H1 (cell line): ENCODE measurements at regions not wholly inside any gene's neighbourhood (a gene's known extent, or its start where the extent isn't known, plus 50 kb on each side); places are given as distances from the start of the nearest gene placed in this dataset.

ENCODE experiments used
- CTCF ChIA-PET: fragments of 300-600 bp; sonication (Branson Sonifier 250); formaldehyde crosslinking; loops from one replicate; lab custom pipeline; 2021; ENCODE audit not compliant: partially characterized antibody; lab: Charles Lee
- POLR2A ChIA-PET: fragments of 300-600 bp; sonication (Branson Sonifier 250); formaldehyde crosslinking; loops from one replicate; lab custom pipeline; 2021; ENCODE audit warnings: inconsistent platforms; ENCODE audit not compliant: partially characterized antibody; lab: Charles Lee
- DNase-seq, 2 experiments: peaks; one replicate each; pipeline versions ENCODE4 v3.0.0 to v3.0.0-alpha.2; 2010 to 2022; ENCODE audit warnings: low spot score in 2 of 2, low read depth in 1 of 2, mixed read lengths in 1 of 2
- FAIRE-seq: peaks from 2 replicates; lab custom pipeline; 2011; peaks lifted over from hg19 to GRCh38; lab: Jason Lieb, UNC
- H2AFZ ChIP-seq: 2 replicates; pipeline ENCODE4 v1.8.1; 2012; ENCODE audit warnings: low read length, inconsistent platforms
- H2AK5ac ChIP-seq: 2 replicates; pipeline ENCODE4 v1.6.1; 2013; ENCODE audit warnings: low read depth, low read length
- H2BK120ac ChIP-seq: replicated peaks from 2 replicates; pipeline ENCODE3; 2013; ENCODE audit warnings: low read depth, low read length, inconsistent platforms
- H2BK12ac ChIP-seq: 2 replicates; pipeline ENCODE4 v1.6.1; 2013; ENCODE audit warnings: low read depth, low read length
- H2BK15ac ChIP-seq: 2 replicates; pipeline ENCODE4 v1.6.1; 2013; ENCODE audit warnings: low read length
- H2BK20ac ChIP-seq: 2 replicates; pipeline ENCODE4 v1.6.1; 2013; ENCODE audit warnings: low read length
- H2BK5ac ChIP-seq: 2 replicates; pipeline ENCODE4 v1.6.1; 2013; ENCODE audit warnings: low read depth, low read length
- H3K14ac ChIP-seq: 2 replicates; pipeline ENCODE4 v1.6.1; 2013; ENCODE audit warnings: inconsistent platforms; ENCODE audit not compliant: insufficient read length
- H3K18ac ChIP-seq: 2 replicates; pipeline ENCODE4 v1.6.1; 2013; ENCODE audit warnings: low read length; ENCODE audit errors: extremely low read depth
- H3K23ac ChIP-seq: 2 replicates; pipeline ENCODE4 v1.6.1; 2013; ENCODE audit warnings: inconsistent platforms; ENCODE audit not compliant: insufficient read length
- H3K23me2 ChIP-seq: 2 replicates; pipeline ENCODE4 v1.6.1; 2013; ENCODE audit warnings: low read depth, low read length
- H3K27ac ChIP-seq: 2 replicates; pipeline ENCODE4 v1.6.1; 2011; ENCODE audit warnings: low read depth, low read length, inconsistent platforms
- H3K27me3 ChIP-seq, 4 experiments: replicated peaks in 1 of 4; 1 replicate in 1 of 4; 2 replicates in 3 of 4; pipeline versions ENCODE4 v1.6.1 to v1.8.1; 2011 to 2013; ENCODE audit warnings: low read length in 3 of 4, mild to moderate bottlenecking in 3 of 4, inconsistent platforms in 2 of 4, mixed read lengths in 2 of 4, moderate library complexity in 1 of 4; ENCODE audit not compliant: control insufficient read depth in 3 of 4, insufficient read depth in 3 of 4; ENCODE audit errors: extremely low read depth in 1 of 4
- H3K36me3 ChIP-seq, 4 experiments: 2 replicates each; pipeline versions ENCODE4 v1.6.1 to v1.8.1; 2011 to 2013; ENCODE audit warnings: mild to moderate bottlenecking in 4 of 4, low read length in 3 of 4, moderate library complexity in 2 of 4, control low read depth in 1 of 4, inconsistent platforms in 1 of 4; ENCODE audit not compliant: insufficient read depth in 4 of 4, control insufficient read depth in 2 of 4
- H3K4ac ChIP-seq: replicated peaks from 2 replicates; pipeline ENCODE3; 2013; ENCODE audit warnings: low read length, low read depth, mixed read lengths, inconsistent platforms; ENCODE audit not compliant: insufficient read length
- H3K4me1 ChIP-seq, 4 experiments: replicated peaks in 1 of 4; 1 replicate in 1 of 4; 2 replicates in 3 of 4; pipeline versions ENCODE4 v1.6.1 to v1.8.1; 2011 to 2013; ENCODE audit warnings: low read length in 3 of 4, inconsistent platforms in 2 of 4, mixed read lengths in 1 of 4; ENCODE audit not compliant: insufficient read depth in 4 of 4, control insufficient read depth in 3 of 4
- H3K4me2 ChIP-seq, 2 experiments: 2 replicates each; pipeline versions ENCODE4 v1.6.1 to v1.8.1; 2011 to 2013; ENCODE audit warnings: low read depth in 2 of 2, low read length in 2 of 2, control low read depth in 1 of 2, inconsistent platforms in 1 of 2, mild to moderate bottlenecking in 1 of 2; ENCODE audit not compliant: insufficient read depth in 1 of 2
- H3K4me3 ChIP-seq, 4 experiments: fragments of 200-600, 300-600 bp in 1 of 4; sonication (generic), shearing (Covaris generic), sonication (Bioruptor Twin) in 1 of 4; 2 replicates each; pipeline versions ENCODE4 v1.5.1 to v1.8.1; 2011 to 2016; ENCODE audit warnings: low read length in 4 of 4, low read depth in 3 of 4, control low read depth in 2 of 4, inconsistent platforms in 2 of 4, mild to moderate bottlenecking in 2 of 4, mixed read lengths in 1 of 4, moderate library complexity in 1 of 4; ENCODE audit not compliant: insufficient read depth in 2 of 4; ENCODE audit errors: extremely low read depth in 1 of 4
- H3K56ac ChIP-seq: replicated peaks from 2 replicates; pipeline ENCODE3; 2013; ENCODE audit warnings: low read depth, mild to moderate bottlenecking, mixed read lengths, low read length, inconsistent platforms; ENCODE audit not compliant: insufficient read length
- H3K79me1 ChIP-seq: 2 replicates; pipeline ENCODE4 v1.6.1; 2013; ENCODE audit warnings: low read depth, low read length, control low read depth
- H3K79me2 ChIP-seq, 2 experiments: 2 replicates each; pipeline versions ENCODE4 v1.6.1 to v1.8.1; 2012 to 2013; ENCODE audit warnings: low read length in 2 of 2, mild to moderate bottlenecking in 2 of 2, inconsistent platforms in 1 of 2; ENCODE audit not compliant: insufficient read depth in 2 of 2, control insufficient read depth in 1 of 2
- H3K9ac ChIP-seq, 4 experiments: replicated peaks in 1 of 4; 1 replicate in 1 of 4; 2 replicates in 3 of 4; pipeline versions ENCODE4 v1.6.1 to v1.8.1; 2011 to 2013; ENCODE audit warnings: low read depth in 3 of 4, low read length in 3 of 4, control low read depth in 2 of 4, mild to moderate bottlenecking in 2 of 4, moderate library complexity in 2 of 4, inconsistent platforms in 1 of 4; ENCODE audit errors: extremely low read depth in 1 of 4
- H3K9me3 ChIP-seq, 2 experiments: 2 replicates each; pipeline versions ENCODE4 v1.6.1 to v1.8.1; 2012 to 2013; ENCODE audit warnings: mild to moderate bottlenecking in 2 of 2, moderate library complexity in 2 of 2, control low read depth in 1 of 2, inconsistent platforms in 1 of 2, low read depth in 1 of 2, low read length in 1 of 2, mixed read lengths in 1 of 2; ENCODE audit not compliant: insufficient read depth in 2 of 2
- H4K20me1 ChIP-seq, 2 experiments: replicated peaks in 1 of 2; 2 replicates each; pipeline versions ENCODE3 to v1.8.1; 2011 to 2013; ENCODE audit warnings: inconsistent platforms in 2 of 2, low read length in 2 of 2, mild to moderate bottlenecking in 1 of 2; ENCODE audit not compliant: insufficient read depth in 2 of 2, control insufficient read depth in 1 of 2
- H4K5ac ChIP-seq: 2 replicates; pipeline ENCODE4 v1.6.1; 2013; ENCODE audit warnings: low read length, low read depth, mixed read lengths, inconsistent platforms; ENCODE audit not compliant: insufficient read length
- H4K8ac ChIP-seq: 2 replicates; pipeline ENCODE4 v1.8.0; 2013; ENCODE audit warnings: mild to moderate bottlenecking, moderate library complexity, low read length, inconsistent platforms; ENCODE audit not compliant: insufficient read depth; ENCODE audit errors: extremely low read depth
- H4K91ac ChIP-seq: replicated peaks from 2 replicates; pipeline ENCODE3; 2013; ENCODE audit warnings: low read length, mixed read lengths, inconsistent platforms; ENCODE audit not compliant: insufficient read length
- BRCA1 ChIP-seq: IDR thresholded peaks from 2 replicates; pipeline ENCODE4 v1.6.1; 2012; ENCODE audit warnings: low read depth, low read length, improper control_type of control experiment
- CTBP2 ChIP-seq: IDR thresholded peaks from 2 replicates; pipeline ENCODE4 v1.7.0; 2011; ENCODE audit warnings: borderline replicate concordance, mild to moderate bottlenecking, moderate library complexity, mixed read lengths, low read length; ENCODE audit not compliant: insufficient read depth, insufficient read length
- CTCF ChIP-seq, 3 experiments: IDR thresholded peaks; 1 replicate in 2 of 3; 2 replicates in 1 of 3; pipeline versions ENCODE4 v1.5.1 to v1.6.1; 2011; ENCODE audit warnings: low read length in 3 of 3, mild to moderate bottlenecking in 3 of 3, inconsistent platforms in 2 of 3, low read depth in 1 of 3, moderate library complexity in 1 of 3; ENCODE audit not compliant: insufficient read depth in 1 of 3; ENCODE audit errors: control extremely low read depth in 1 of 3
- HDAC2 ChIP-seq, 2 experiments: fragments of 300-600 bp in 1 of 2; sonication (generic) in 1 of 2; IDR thresholded peaks; 2 replicates each; pipeline ENCODE4 v1.6.1; 2011 to 2012; ENCODE audit warnings: low read depth in 2 of 2, low read length in 2 of 2, mild to moderate bottlenecking in 2 of 2, moderate library complexity in 2 of 2, borderline replicate concordance in 1 of 2, inconsistent platforms in 1 of 2
- MAFK ChIP-seq: IDR thresholded peaks from 2 replicates; pipeline ENCODE4 v1.6.1; 2012; ENCODE audit warnings: low read depth, mild to moderate bottlenecking, improper control_type of control experiment, low read length
- SUZ12 ChIP-seq: fragments of 200-600 bp; sonication (generic); IDR thresholded peaks from 2 replicates; pipeline ENCODE4 v1.6.1; 2012; ENCODE audit warnings: mild to moderate bottlenecking, inconsistent platforms, low read length, moderate library complexity, mixed read lengths
- TBP ChIP-seq: IDR thresholded peaks from 2 replicates; pipeline ENCODE4 v1.6.1; 2011; ENCODE audit warnings: low read depth, low read length, improper control_type of control experiment
- WGBS, 2 experiments: shearing (Covaris generic) in 1 of 2; methylation state at CpG; one replicate each; pipeline versions ENCODE4 v1.1.6 to v1.1.7; 2013 to 2015; ENCODE audit warnings: low lambda C conversion rate in 2 of 2, mixed read lengths in 2 of 2, inconsistent platforms in 1 of 2, low coverage in 1 of 2, missing lambda C conversion rate in 1 of 2; ENCODE audit not compliant: insufficient replicate concordance in 2 of 2, insufficient coverage in 1 of 2, insufficient read length in 1 of 2; ENCODE audit errors: extremely low coverage in 1 of 2, missing lambda C conversion rate in 1 of 2; 5-methylcytosine and 5-hydroxymethylcytosine counted together

GRCh38 chr3:127491909-127492308 lies 98.6 kb downstream of the TPRA1 start:
- H3K56ac ChIP-seq, result no peak overlapping the region
- no peak overlapping the region for H3K4me2 ChIP-seq
- H3K27ac ChIP-seq, result no peak overlapping the region
- no peaks in the 10 kb centered on the region for H4K20me1 ChIP-seq
- peak overlapping the region; percentile 19 for H4K91ac ChIP-seq
- H2BK20ac ChIP-seq, result no peak overlapping the region
- H4K5ac ChIP-seq, result no peak overlapping the region
- CTCF ChIA-PET, result interaction anchor here (2.1 kb wide), 1 partner anchor 19 kb away, joined by 8 read pairs; no protein-coding TSS in a partner anchor
- no peak overlapping the region for H3K4ac ChIP-seq
- peaks cover 0 to 4% (median 2%) of the 10 kb centered on the region in 4 experiments; a peak in 2 of 8 replicates for H3K36me3 ChIP-seq
- no peak overlapping the region for H2BK5ac ChIP-seq
- no peaks in the 10 kb centered on the region for H3K27me3 ChIP-seq
- no peak overlapping the region for H2AK5ac ChIP-seq
- H3K4me3 ChIP-seq, result no peak overlapping the region
- H2BK12ac ChIP-seq, result no peak overlapping the region
- no peak overlapping the region for H3K14ac ChIP-seq
- H3K9ac ChIP-seq, result no peak overlapping the region
- peaks cover 0 to 4% (median 2%) of the 10 kb centered on the region in 4 experiments; a peak in 2 of 7 replicates for H3K4me1 ChIP-seq
- H3K79me2 ChIP-seq, result no peaks in the 10 kb centered on the region
- no peak overlapping the region for H3K23ac ChIP-seq
- POLR2A ChIA-PET, result no interaction called here
- DNase-seq (no peak), FAIRE-seq (no peak)
- peaks cover 16 to 24% of the 10 kb centered on the region in 2 experiments for H3K9me3 ChIP-seq
- no peak overlapping the region for H2AFZ ChIP-seq
- no peaks in the 10 kb centered on the region for H3K23me2 ChIP-seq
- WGBS, 2 experiments, result 92% methylated on average over 5 of the region's 5 CpGs; no CpG with 5 or more reads in 1 of the 2 experiments
- no peak overlapping the region for H4K8ac ChIP-seq
- H3K79me1 ChIP-seq, result no peaks in the 10 kb centered on the region
- no peak overlapping the region for H2BK15ac ChIP-seq
- H2BK120ac ChIP-seq, result no peak overlapping the region
- H3K18ac ChIP-seq, result no peak overlapping the region
- TF ChIP-seq MAFK (no peak), BRCA1 (no peak), SUZ12 (no peak), HDAC2 (IDR thresholded peaks at IDR 0.05; ENCODE audit: borderline replicate concordance in 1 of 2, low read depth in 2 of 2, low read length in 2 of 2) (no peak), CTBP2 (no peak), CTCF (IDR thresholded peaks at IDR 0.05; ENCODE audit: control extremely low read depth in 1 of 3, insufficient read depth in 1 of 3, low read depth in 1 of 3, low read length in 3 of 3) (no peak), TBP (no peak)
